WTC11 (cell line): ENCODE measurements at regions not wholly inside any gene's neighbourhood (a gene's known extent, or its start where the extent isn't known, plus 50 kb on each side); places are given as distances from the start of the nearest gene placed in this dataset.

ENCODE experiments used
- ATAC-seq: fragments of 200-7000 bp; cut with Tn5 transposase; 2 replicates; pipeline ENCODE4 v1.10.0; 2021; ENCODE audit warnings: mild to moderate bottlenecking, moderate library complexity
- CTCF ChIA-PET: fragments of 300-600 bp; sonication (Branson Sonifier 250); formaldehyde crosslinking; loops from one replicate; lab custom pipeline; 2021; ENCODE audit warnings: antibody characterized with exemption; lab: Charles Lee
- POLR2A ChIA-PET: fragments of 350-600 bp; sonication (Branson Sonifier 250); formaldehyde crosslinking; loops from one replicate; lab custom pipeline; 2021; ENCODE audit warnings: antibody characterized with exemption; lab: Charles Lee
- DNase-seq: peaks from one replicate; pipeline ENCODE4 v3.0.0; 2021; ENCODE audit warnings: low spot score
- H3K27ac Mint-ChIP-seq: 2 replicates; pipeline ENCODE4 v1.8.0; 2021; ENCODE audit warnings: mixed read lengths
- H3K27me3 Mint-ChIP-seq: 2 replicates; pipeline ENCODE4 v1.8.0; 2021; ENCODE audit warnings: low read depth, mild to moderate bottlenecking, moderate library complexity, mixed read lengths
- H3K36me3 Mint-ChIP-seq: 2 replicates; pipeline ENCODE4 v1.8.0; 2021; ENCODE audit warnings: mixed read lengths
- H3K4me1 Mint-ChIP-seq: 2 replicates; pipeline ENCODE4 v1.8.0; 2022; ENCODE audit warnings: mixed read lengths
- H3K4me3 Mint-ChIP-seq: 2 replicates; pipeline ENCODE4 v1.8.0; 2021; ENCODE audit warnings: mild to moderate bottlenecking, moderate library complexity, mixed read lengths
- H3K9me3 Mint-ChIP-seq: 2 replicates; pipeline ENCODE4 v1.8.0; 2021; ENCODE audit warnings: mixed read lengths
- ATF1 ChIP-seq: sonication (generic); formaldehyde crosslinking; IDR thresholded peaks from 2 replicates; pipeline ENCODE4 v1.8.1; 2023; ENCODE audit warnings: mild to moderate bottlenecking, moderate library complexity, missing genetic modification reagents
- ELF4 ChIP-seq: sonication (generic); formaldehyde crosslinking; IDR thresholded peaks from 2 replicates; pipeline ENCODE4 v1.8.1; 2022; ENCODE audit warnings: low read depth, mild to moderate bottlenecking, moderate library complexity, missing genetic modification reagents
- EMX1 ChIP-seq: fragments of 250-450 bp; sonication (Bioruptor Pico); IDR thresholded peaks from 2 replicates; pipeline ENCODE4 v1.8.0; 2021; ENCODE audit warnings: mild to moderate bottlenecking
- ETV6 ChIP-seq: sonication (generic); formaldehyde crosslinking; IDR thresholded peaks from 2 replicates; pipeline ENCODE4 v1.8.1; 2022; ENCODE audit warnings: mild to moderate bottlenecking, missing genetic modification reagents
- FOXJ3 ChIP-seq: sonication (generic); formaldehyde crosslinking; IDR thresholded peaks from 2 replicates; pipeline ENCODE4 v1.9.0; 2021; ENCODE audit warnings: missing genetic modification reagents, mild to moderate bottlenecking, borderline replicate concordance
- FOXK1 ChIP-seq: sonication (generic); formaldehyde crosslinking; IDR thresholded peaks from 2 replicates; pipeline ENCODE4 v1.8.0; 2022; ENCODE audit warnings: mild to moderate bottlenecking, moderate library complexity, missing genetic modification reagents
- HMGA2 ChIP-seq: fragments of 250-450 bp; sonication (Bioruptor Pico); IDR thresholded peaks from 2 replicates; pipeline ENCODE4 v1.4.0; 2021; ENCODE audit warnings: mild to moderate bottlenecking, moderate library complexity
- JUN ChIP-seq: sonication (generic); formaldehyde crosslinking; IDR thresholded peaks from 2 replicates; pipeline ENCODE4 v1.8.0; 2023; ENCODE audit warnings: mild to moderate bottlenecking, missing genetic modification reagents
- KAT7 ChIP-seq: sonication (generic); formaldehyde crosslinking; IDR thresholded peaks from 2 replicates; pipeline ENCODE4 v1.8.1; 2023; ENCODE audit warnings: missing genetic modification reagents, mild to moderate bottlenecking, borderline replicate concordance
- NR3C1 ChIP-seq: sonication (generic); formaldehyde crosslinking; conservative IDR thresholded peaks from 2 replicates; pipeline ENCODE4 v1.8.1; 2023; ENCODE audit warnings: low read depth, mild to moderate bottlenecking, missing genetic modification reagents
- PRRX2 ChIP-seq: fragments of 250-450 bp; sonication (Bioruptor Pico); IDR thresholded peaks from 2 replicates; pipeline ENCODE4 v1.8.0; 2021; ENCODE audit warnings: mild to moderate bottlenecking
- SMAD3 ChIP-seq: sonication (generic); formaldehyde crosslinking; IDR thresholded peaks from 2 replicates; pipeline ENCODE4 v1.8.0; 2022; ENCODE audit warnings: missing genetic modification reagents, mild to moderate bottlenecking, borderline replicate concordance
- ZNF219 ChIP-seq: sonication (generic); formaldehyde crosslinking; IDR thresholded peaks from 2 replicates; pipeline ENCODE4 v1.8.0; 2023; ENCODE audit warnings: missing genetic modification reagents, mild to moderate bottlenecking, borderline replicate concordance
- TF ChIP-seq, protein P1 (sequence below): fragments of 250-450 bp; sonication (Bioruptor Pico); IDR thresholded peaks from 2 replicates; pipeline ENCODE4 v1.9.0; 2021; ENCODE audit warnings: moderate library complexity, mild to moderate bottlenecking, inconsistent platforms, borderline replicate concordance
- TF ChIP-seq, protein P2 (sequence below): sonication (generic); formaldehyde crosslinking; IDR thresholded peaks from 2 replicates; pipeline ENCODE4 v1.8.1; 2023; ENCODE audit warnings: mild to moderate bottlenecking, missing genetic modification reagents, moderate library complexity
- TF ChIP-seq, protein P3 (sequence below): fragments of 250-450 bp; sonication (Bioruptor Pico); IDR thresholded peaks from 2 replicates; pipeline ENCODE4 v2.1.2; 2022; ENCODE audit warnings: mild to moderate bottlenecking, moderate library complexity
- TF ChIP-seq, protein P4 (sequence below): sonication (generic); formaldehyde crosslinking; IDR thresholded peaks from 2 replicates; pipeline ENCODE4 v1.8.0; 2022; ENCODE audit warnings: mild to moderate bottlenecking, missing genetic modification reagents
- TF ChIP-seq, protein P5 (sequence below): sonication (generic); formaldehyde crosslinking; conservative IDR thresholded peaks from 2 replicates; pipeline ENCODE4 v1.8.1; 2022; ENCODE audit warnings: mild to moderate bottlenecking, missing genetic modification reagents
- TF ChIP-seq, protein P6 (sequence below): sonication (generic); formaldehyde crosslinking; IDR thresholded peaks from 2 replicates; pipeline ENCODE4 v1.8.0; 2022; ENCODE audit warnings: mild to moderate bottlenecking, missing genetic modification reagents

DNA sequence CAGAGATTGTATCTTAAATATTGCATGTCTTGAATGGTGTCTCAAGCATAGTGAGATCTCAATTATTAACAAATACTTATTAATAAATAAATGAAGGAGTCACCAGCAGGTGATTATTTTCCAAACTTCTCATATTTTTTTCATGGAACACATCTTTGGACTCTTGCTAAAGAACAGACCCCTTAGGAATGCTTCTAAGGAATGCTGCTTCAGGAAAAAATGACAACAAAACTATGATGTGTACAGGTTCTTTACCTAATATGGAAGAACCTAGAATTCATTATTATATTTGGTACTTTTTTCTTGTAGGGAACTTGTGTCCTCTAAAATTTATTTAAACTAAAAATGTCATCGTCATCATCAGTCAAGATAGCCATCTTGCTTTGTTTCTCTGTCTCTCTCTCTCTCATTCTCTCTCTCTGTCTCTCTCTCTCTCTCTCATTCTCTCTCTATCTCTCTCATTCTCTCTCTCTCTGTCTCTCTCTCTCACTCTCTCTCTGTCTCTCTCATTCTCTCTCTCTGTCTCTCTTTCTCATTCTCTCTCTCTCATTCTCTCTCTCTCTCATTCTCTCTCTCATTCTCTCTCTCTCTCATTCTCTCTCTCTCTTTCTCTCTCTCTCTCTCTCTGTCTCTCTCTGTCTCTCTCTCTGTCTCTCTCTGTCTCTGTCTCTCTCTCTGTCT lies 63.0 kb upstream of the ETS2 start:
- peaks cover 13% of the 10 kb centered on the region for H3K9me3 Mint-ChIP-seq
- H3K4me1 Mint-ChIP-seq = no peaks in the 10 kb centered on the region
- no peak for DNase-seq
- ATAC-seq = no peak
- no peaks in the 10 kb centered on the region for H3K27me3 Mint-ChIP-seq
- CTCF ChIA-PET = no interaction called here
- no peak for TF ChIP-seq KAT7 (CRISPR knock-in tag)
- TF ChIP-seq, protein P1, sequence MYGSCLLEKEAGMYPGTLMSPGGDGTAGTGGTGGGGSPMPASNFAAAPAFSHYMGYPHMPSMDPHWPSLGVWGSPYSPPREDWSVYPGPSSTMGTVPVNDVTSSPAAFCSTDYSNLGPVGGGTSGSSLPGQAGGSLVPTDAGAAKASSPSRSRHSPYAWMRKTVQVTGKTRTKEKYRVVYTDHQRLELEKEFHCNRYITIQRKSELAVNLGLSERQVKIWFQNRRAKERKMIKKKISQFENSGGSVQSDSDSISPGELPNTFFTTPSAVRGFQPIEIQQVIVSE (CRISPR knock-in tag) = no peak
- TF ChIP-seq ATF1 (CRISPR knock-in tag) = no peak
- TF ChIP-seq, protein P2, sequence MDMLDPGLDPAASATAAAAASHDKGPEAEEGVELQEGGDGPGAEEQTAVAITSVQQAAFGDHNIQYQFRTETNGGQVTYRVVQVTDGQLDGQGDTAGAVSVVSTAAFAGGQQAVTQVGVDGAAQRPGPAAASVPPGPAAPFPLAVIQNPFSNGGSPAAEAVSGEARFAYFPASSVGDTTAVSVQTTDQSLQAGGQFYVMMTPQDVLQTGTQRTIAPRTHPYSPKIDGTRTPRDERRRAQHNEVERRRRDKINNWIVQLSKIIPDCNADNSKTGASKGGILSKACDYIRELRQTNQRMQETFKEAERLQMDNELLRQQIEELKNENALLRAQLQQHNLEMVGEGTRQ = no peak
- TF ChIP-seq EMX1 = no peak
- TF ChIP-seq, protein P3, sequence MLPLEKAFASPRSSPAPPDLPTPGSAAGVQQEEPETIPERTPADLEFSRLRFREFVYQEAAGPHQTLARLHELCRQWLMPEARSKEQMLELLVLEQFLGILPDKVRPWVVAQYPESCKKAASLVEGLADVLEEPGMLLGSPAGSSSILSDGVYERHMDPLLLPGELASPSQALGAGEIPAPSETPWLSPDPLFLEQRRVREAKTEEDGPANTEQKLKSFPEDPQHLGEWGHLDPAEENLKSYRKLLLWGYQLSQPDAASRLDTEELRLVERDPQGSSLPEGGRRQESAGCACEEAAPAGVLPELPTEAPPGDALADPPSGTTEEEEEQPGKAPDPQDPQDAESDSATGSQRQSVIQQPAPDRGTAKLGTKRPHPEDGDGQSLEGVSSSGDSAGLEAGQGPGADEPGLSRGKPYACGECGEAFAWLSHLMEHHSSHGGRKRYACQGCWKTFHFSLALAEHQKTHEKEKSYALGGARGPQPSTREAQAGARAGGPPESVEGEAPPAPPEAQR = no peak
- TF ChIP-seq FOXJ3 (CRISPR knock-in tag) = no peak
- no peak for TF ChIP-seq ETV6 (CRISPR knock-in tag)
- no peak for TF ChIP-seq FOXK1 (CRISPR knock-in tag)
- no peak for TF ChIP-seq SMAD3 (CRISPR knock-in tag)
- no peak for TF ChIP-seq NR3C1 (CRISPR knock-in tag)
- TF ChIP-seq, protein P4, sequence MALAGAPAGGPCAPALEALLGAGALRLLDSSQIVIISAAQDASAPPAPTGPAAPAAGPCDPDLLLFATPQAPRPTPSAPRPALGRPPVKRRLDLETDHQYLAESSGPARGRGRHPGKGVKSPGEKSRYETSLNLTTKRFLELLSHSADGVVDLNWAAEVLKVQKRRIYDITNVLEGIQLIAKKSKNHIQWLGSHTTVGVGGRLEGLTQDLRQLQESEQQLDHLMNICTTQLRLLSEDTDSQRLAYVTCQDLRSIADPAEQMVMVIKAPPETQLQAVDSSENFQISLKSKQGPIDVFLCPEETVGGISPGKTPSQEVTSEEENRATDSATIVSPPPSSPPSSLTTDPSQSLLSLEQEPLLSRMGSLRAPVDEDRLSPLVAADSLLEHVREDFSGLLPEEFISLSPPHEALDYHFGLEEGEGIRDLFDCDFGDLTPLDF = no peak
- no peak for TF ChIP-seq JUN
- TF ChIP-seq, protein P5, sequence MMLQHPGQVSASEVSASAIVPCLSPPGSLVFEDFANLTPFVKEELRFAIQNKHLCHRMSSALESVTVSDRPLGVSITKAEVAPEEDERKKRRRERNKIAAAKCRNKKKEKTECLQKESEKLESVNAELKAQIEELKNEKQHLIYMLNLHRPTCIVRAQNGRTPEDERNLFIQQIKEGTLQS = no peak
- no peak for TF ChIP-seq ELF4 (CRISPR knock-in tag)
- TF ChIP-seq HMGA2 (CRISPR knock-in tag) = no peak
- TF ChIP-seq, protein P6, sequence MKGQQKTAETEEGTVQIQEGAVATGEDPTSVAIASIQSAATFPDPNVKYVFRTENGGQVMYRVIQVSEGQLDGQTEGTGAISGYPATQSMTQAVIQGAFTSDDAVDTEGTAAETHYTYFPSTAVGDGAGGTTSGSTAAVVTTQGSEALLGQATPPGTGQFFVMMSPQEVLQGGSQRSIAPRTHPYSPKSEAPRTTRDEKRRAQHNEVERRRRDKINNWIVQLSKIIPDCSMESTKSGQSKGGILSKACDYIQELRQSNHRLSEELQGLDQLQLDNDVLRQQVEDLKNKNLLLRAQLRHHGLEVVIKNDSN (CRISPR knock-in tag) = no peak
- no peak for TF ChIP-seq ZNF219 (CRISPR knock-in tag)
- TF ChIP-seq, all 79 proteins: peak for 0
- no peak overlapping the region for H3K4me3 Mint-ChIP-seq
- no peak overlapping the region for H3K27ac Mint-ChIP-seq
- POLR2A ChIA-PET = no interaction called here
- H3K36me3 Mint-ChIP-seq = no peaks in the 10 kb centered on the region

DNA sequence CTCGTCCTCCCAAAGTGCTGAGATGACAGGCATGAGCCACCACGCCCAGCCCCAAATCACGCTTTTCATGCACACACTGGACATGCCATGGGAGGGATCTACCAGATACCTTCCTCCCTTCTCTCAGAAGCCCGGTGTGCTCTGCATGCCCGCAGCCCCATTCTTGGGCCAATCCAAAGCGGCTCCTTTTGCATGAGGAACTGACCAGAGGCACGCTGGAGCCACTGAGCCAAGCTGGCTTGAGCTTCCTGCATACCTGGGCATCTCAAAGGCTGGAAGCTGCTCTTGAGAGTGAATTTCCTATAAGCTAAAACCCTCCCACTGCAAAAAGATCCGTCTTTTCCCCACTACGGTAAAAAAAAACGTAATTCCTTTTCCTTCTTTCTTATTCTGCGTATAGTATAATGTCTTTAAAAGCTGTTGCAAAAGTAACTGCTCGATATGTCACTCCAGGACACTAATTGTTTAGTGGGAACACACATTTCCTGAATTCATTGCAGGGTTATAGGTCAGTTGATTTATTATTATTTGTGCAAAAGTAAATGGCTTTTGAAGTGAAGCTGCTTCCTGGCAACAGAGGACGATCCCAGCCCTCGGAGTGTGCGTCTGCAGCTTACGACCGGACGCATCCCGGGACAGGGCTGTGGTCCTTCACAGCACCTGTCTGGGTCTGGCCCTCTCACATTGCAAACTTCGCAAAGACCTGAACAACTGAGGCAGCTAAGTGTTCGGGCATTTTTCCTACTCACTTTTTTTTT lies 61.8 kb upstream of the ETS2 start:
- ATAC-seq = no peak
- H3K4me1 Mint-ChIP-seq = no peaks in the 10 kb centered on the region
- H3K27me3 Mint-ChIP-seq = no peaks in the 10 kb centered on the region
- no peaks in the 10 kb centered on the region for H3K36me3 Mint-ChIP-seq
- no peak overlapping the region for H3K27ac Mint-ChIP-seq
- no peak for DNase-seq
- H3K4me3 Mint-ChIP-seq = no peak overlapping the region
- POLR2A ChIA-PET = interaction anchor here (0.6 kb wide), 1 partner anchor 382 kb away, joined by 4 read pairs; no protein-coding TSS in a partner anchor
- TF ChIP-seq PRRX2 (CRISPR knock-in tag) = no peak
- H3K9me3 Mint-ChIP-seq = peaks cover 13% of the 10 kb centered on the region
- CTCF ChIA-PET = interaction anchor here (0.6 to 1.2 kb wide), 4 partner anchors 12 to 395 kb away, joined by 3 to 5 read pairs (median 4); no protein-coding TSS in a partner anchor
